Pancreas (tissue), 10 donors: ENCODE measurements at regions not wholly inside any gene's neighbourhood (a gene's known extent, or its start where the extent isn't known, plus 50 kb on each side); places are given as distances from the start of the nearest gene placed in this dataset.
"Not testable (repeated sequence)": the region's sequence is repeated elsewhere in the genome, so short reads cannot be mapped to it uniquely, and the experiment has no call there.

Source experiments
- ATAC-seq, 4 donors: fragments of 200-7000 bp; cut with Tn5 transposase; one replicate each; pipeline versions ENCODE4 v1.8.0 to v1.9.1; 2020; ENCODE audit warnings: mild to moderate bottlenecking in 4 of 4, moderate library complexity in 4 of 4
- DNase-seq, 6 donors: peaks; one replicate each; pipeline ENCODE4 v3.0.0-alpha.2; 2020
- FAIRE-seq: peaks from 2 replicates; lab custom pipeline; 2012; peaks lifted over from hg19 to GRCh38; lab: Jason Lieb, UNC
- H3K27ac ChIP-seq, 4 donors: fragments of 200-600 bp; sonication (generic); 1 replicate in 3 of 4; 2 replicates in 1 of 4; pipeline versions ENCODE4 v1.5.0 to v1.8.0; 2020
- H3K27me3 ChIP-seq, 4 donors: fragments of 200-600 bp; one replicate each; pipeline ENCODE4 v1.8.0; 2021
- H3K36me3 ChIP-seq, 3 donors: fragments of 200-600 bp; sonication (generic) in 1 of 3; one replicate each; pipeline versions ENCODE4 v1.5.0 to v1.8.0; 2020 to 2021
- H3K4me1 ChIP-seq, 3 donors: fragments of 200-600 bp; one replicate each; pipeline ENCODE4 v1.8.0; 2021
- H3K4me3 ChIP-seq, 4 donors: fragments of 200-600 bp; sonication (generic) in 2 of 4; one replicate each; pipeline versions ENCODE4 v1.5.0 to v1.8.0; 2020 to 2021
- H3K9me3 ChIP-seq, 4 donors: fragments of 200-600 bp; one replicate each; pipeline ENCODE4 v1.8.0; 2021
- CTCF ChIP-seq, 4 donors: fragments of 200-600 bp; sonication (generic) in 3 of 4; IDR thresholded peaks; one replicate each; pipeline versions ENCODE4 v1.5.0 to v1.8.0; 2021; ENCODE audit warnings: antibody characterized with exemption in 4 of 4
- WGBS, 2 donors: extraction: QIAGEN DNeasy Blood & Tissue Kit; methylation state at CpG; one replicate each; pipeline ENCODE4 v1.1.7; 2013; 5-methylcytosine and 5-hydroxymethylcytosine counted together
- intact Hi-C, 3 donors: fragments of 100-400 bp; cut with DNase I; formaldehyde crosslinking; loops; one replicate each; pipeline versions ENCODE4 v1.11.1 to v1.14.2; 2022
- donor health status: healthy with polysubstance abuse.
- donor health status: DM: no; HTN: no; CAD: no; lungs with moderate emphysema.
- donor health status: DM: no; HTN: no; CAD: no.
- donor health status: control.
- donor health status: control.
- donor health status: Bipolar disorder and iron deficiency.
- donor health status: DM: yes; HTN: yes; CAD: no.
- donor health status: DM: no; HTN: no; CAD: no.
- donor health status: DM: no; HTN: no; CAD: no.
- donor health status: DM: yes; HTN: yes; CAD: no.

- 72 to 87% methylated on average over 7 of the region's 7 CpGs for WGBS, 2 donors
- no peak for FAIRE-seq
- no peak for ATAC-seq
These were observed 121.8 kb downstream of the OXSM start for GRCh38 chr3:25911525-25912295.

GRCh38 chr3:25913179-25913578 is 123.3 kb downstream of the OXSM start:
- Histone ChIP-seq H3K4me3 (no peak overlapping the region), H3K27ac (no peak overlapping the region), H3K4me1 (no peaks in the 10 kb centered on the region), H3K27me3 (no peaks in the 10 kb centered on the region), H3K36me3 (no peaks in the 10 kb centered on the region), H3K9me3 (no peaks in the 10 kb centered on the region)
- intact Hi-C loops = no loop called here
- no peak for FAIRE-seq
- no peak for TF ChIP-seq CTCF (IDR thresholded peaks at IDR 0.05)
- no peak for ATAC-seq
- DNase-seq = no peak

More at GRCh38 chr3:25911525-25912295, 121.8 kb downstream of the OXSM start:
- no peak for TF ChIP-seq CTCF (IDR thresholded peaks at IDR 0.05)
- intact Hi-C loops = no loop called here
- H3K9me3 ChIP-seq = no peaks in the 10 kb centered on the region
- H3K36me3 ChIP-seq = no peaks in the 10 kb centered on the region
- no peak for DNase-seq
- H3K4me1 ChIP-seq = no peaks in the 10 kb centered on the region
- no peak overlapping the region for H3K27ac ChIP-seq
- H3K27me3 ChIP-seq = no peaks in the 10 kb centered on the region
- H3K4me3 ChIP-seq = no peak overlapping the region

GRCh38 chr3:25915673-25916072 is 125.8 kb downstream of the OXSM start:
- intact Hi-C loops = no loop called here
- TF ChIP-seq CTCF (IDR thresholded peaks at IDR 0.05) = no peak
- Histone ChIP-seq H3K27me3 (no peaks in the 10 kb centered on the region), H3K4me1 (no peaks in the 10 kb centered on the region), H3K36me3 (no peaks in the 10 kb centered on the region), H3K27ac (no peak overlapping the region), H3K9me3 (no peaks in the 10 kb centered on the region), H3K4me3 (no peak overlapping the region)
- no peak for DNase-seq
- ATAC-seq = no peak
- 86 to 95% methylated on average over 2 of the region's 2 CpGs for WGBS, 2 donors
- no peak for FAIRE-seq

GRCh38 chr3:25916321-25916720 is 126.4 kb downstream of the OXSM start:
- Histone ChIP-seq H3K27ac (no peak overlapping the region), H3K4me3 (no peak overlapping the region), H3K27me3 (no peaks in the 10 kb centered on the region), H3K9me3 (no peaks in the 10 kb centered on the region), H3K36me3 (no peaks in the 10 kb centered on the region), H3K4me1 (no peaks in the 10 kb centered on the region)
- ATAC-seq (no peak), FAIRE-seq (no peak), DNase-seq (no peak)
- intact Hi-C loops = no loop called here
- no peak for TF ChIP-seq CTCF (IDR thresholded peaks at IDR 0.05)
- WGBS, 2 donors = 0 to 12% methylated on average over 1 of the region's 1 CpG

GRCh38 chr3:25931967-25932366 is 142.1 kb downstream of the OXSM start:
- peak in 1 of 6 donors; percentile 23 for DNase-seq
- FAIRE-seq, H3K36me3 ChIP-seq, H3K4me1 ChIP-seq, H3K27me3 ChIP-seq, H3K27ac ChIP-seq, intact Hi-C loops, H3K9me3 ChIP-seq, ATAC-seq, H3K4me3 ChIP-seq: not testable (repeated sequence)
- WGBS, 2 donors = 74 to 82% methylated on average over 6 of the region's 6 CpGs
